Activated CD4-positive, alpha-beta T cell treated with anti-CD3 and anti-CD28 coated beads, Interleukin-2, amount 50 U/mL, for 4 hours (primary cell): ENCODE measurements at regions not wholly inside any gene's neighbourhood (a gene's known extent, or its start where the extent isn't known, plus 50 kb on each side); places are given as distances from the start of the nearest gene placed in this dataset.
A peak's percentile ranks its signal among the peaks of the same experiment; 100 is the strongest.

ENCODE experiments used
- DNase-seq, 2 experiments: peaks; one replicate each; pipeline ENCODE4 v3.0.0-alpha.2; 2020

GRCh38 chr2:236967499-236967783 lies 118.2 kb upstream of the COPS8 start:
- DNase-seq, result no peak

- DNase-seq, result no peak
Observed at GRCh38 chr2:236968101-236968879, 117.4 kb upstream of the COPS8 start.

GRCh38 chr2:236968880-236969534 lies 116.7 kb upstream of the COPS8 start:
- no peak for DNase-seq

GRCh38 chr2:236969767-236970655 lies 115.7 kb upstream of the COPS8 start:
- DNase-seq, result peak; percentile 13 to 22

- DNase-seq, result no peak
Observed at GRCh38 chr2:236970656-236971010, 115.1 kb upstream of the COPS8 start.

- DNase-seq, result no peak
Observed at GRCh38 chr2:236971131-236971821, 114.4 kb upstream of the COPS8 start.

- no peak for DNase-seq
Observed at GRCh38 chr2:236971919-236972381, 113.7 kb upstream of the COPS8 start.

- DNase-seq, result no peak
Observed at GRCh38 chr2:236972491-236973342, 113.0 kb upstream of the COPS8 start.

GRCh38 chr2:236973343-236973980 lies 112.2 kb upstream of the COPS8 start:
- no peak for DNase-seq

GRCh38 chr2:236974148-236974547 lies 111.5 kb upstream of the COPS8 start:
- DNase-seq, result no peak

GRCh38 chr2:236974752-236975151 lies 110.9 kb upstream of the COPS8 start:
- no peak for DNase-seq

- no peak for DNase-seq
Observed at GRCh38 chr2:236975766-236976165, 109.9 kb upstream of the COPS8 start.

GRCh38 chr2:236976266-236977062 lies 109.2 kb upstream of the COPS8 start:
- no peak for DNase-seq

- no peak for DNase-seq
Observed at GRCh38 chr2:236977063-236977851, 108.4 kb upstream of the COPS8 start.

GRCh38 chr2:236977852-236978398 lies 107.8 kb upstream of the COPS8 start:
- DNase-seq, result no peak

GRCh38 chr2:236979664-236980063 lies 106.0 kb upstream of the COPS8 start:
- DNase-seq, result no peak

- no peak for DNase-seq
Observed at GRCh38 chr2:236980961-236981360, 104.7 kb upstream of the COPS8 start.

GRCh38 chr2:236981701-236982485 lies 103.8 kb upstream of the COPS8 start:
- no peak for DNase-seq
